H9 (cell line): ENCODE measurements at regions not wholly inside any gene's neighbourhood (a gene's known extent, or its start where the extent isn't known, plus 50 kb on each side); places are given as distances from the start of the nearest gene placed in this dataset.

Source experiments
- DNase-seq: peaks from one replicate; pipeline ENCODE4 v3.0.0-alpha.2; 2017
- H2AFZ ChIP-seq: one replicate; pipeline ENCODE4 v1.6.1; 2013; ENCODE audit warnings: mild to moderate bottlenecking, low read length, control low read depth, moderate library complexity
- H2AK5ac ChIP-seq: 2 replicates; pipeline ENCODE4 v1.6.1; 2013; ENCODE audit warnings: low read length, control low read depth, mixed read lengths; ENCODE audit not compliant: insufficient read length
- H2BK120ac ChIP-seq: one replicate; pipeline ENCODE4 v1.6.1; 2013; ENCODE audit warnings: low read depth, mild to moderate bottlenecking, low read length, control low read depth, inconsistent platforms; ENCODE audit not compliant: poor library complexity, severe bottlenecking
- H2BK12ac ChIP-seq: 2 replicates; pipeline ENCODE4 v1.6.1; 2013; ENCODE audit warnings: low read length, control low read depth, mixed read lengths, low read depth; ENCODE audit not compliant: insufficient read length
- H2BK15ac ChIP-seq: 2 replicates; pipeline ENCODE4 v1.6.1; 2013; ENCODE audit warnings: low read depth, low read length, control low read depth
- H2BK20ac ChIP-seq: one replicate; pipeline ENCODE4 v1.6.1; 2013; ENCODE audit warnings: low read depth, mild to moderate bottlenecking, low read length, control low read depth, inconsistent platforms; ENCODE audit not compliant: poor library complexity, severe bottlenecking
- H2BK5ac ChIP-seq: 2 replicates; pipeline ENCODE4 v1.6.1; 2013; ENCODE audit warnings: low read length, control low read depth, mixed read lengths; ENCODE audit not compliant: insufficient read length
- H3K14ac ChIP-seq: 2 replicates; pipeline ENCODE4 v1.6.1; 2013; ENCODE audit warnings: low read length, control low read depth; ENCODE audit not compliant: insufficient read depth
- H3K18ac ChIP-seq: 2 replicates; pipeline ENCODE4 v1.6.1; 2013; ENCODE audit warnings: low read depth, mild to moderate bottlenecking, mixed read lengths, low read length, control low read depth; ENCODE audit not compliant: insufficient read length
- H3K23ac ChIP-seq: 2 replicates; pipeline ENCODE4 v1.6.1; 2013; ENCODE audit warnings: low read length, control low read depth, mixed read lengths, low read depth; ENCODE audit not compliant: insufficient read length
- H3K23me2 ChIP-seq: 2 replicates; pipeline ENCODE4 v1.6.1; 2013; ENCODE audit warnings: low read depth, mild to moderate bottlenecking, mixed read lengths, low read length, control low read depth; ENCODE audit not compliant: insufficient read length, poor library complexity, severe bottlenecking
- H3K27ac ChIP-seq: 2 replicates; pipeline ENCODE4 v1.5.1; 2013; ENCODE audit warnings: low read length, control low read depth, mixed read lengths, low read depth; ENCODE audit not compliant: insufficient read length
- H3K27me3 ChIP-seq: 2 replicates; pipeline ENCODE4 v1.6.1; 2013; ENCODE audit warnings: low read length, control low read depth, inconsistent platforms; ENCODE audit not compliant: insufficient read depth
- H3K4ac ChIP-seq: 2 replicates; pipeline ENCODE4 v1.6.1; 2013; ENCODE audit warnings: low read depth, mild to moderate bottlenecking, control low read depth, inconsistent platforms, low read length, moderate library complexity
- H3K4me1 ChIP-seq: 2 replicates; pipeline ENCODE4 v1.6.1; 2013; ENCODE audit warnings: low read length, control low read depth, inconsistent platforms; ENCODE audit not compliant: insufficient read depth
- H3K4me2 ChIP-seq: 2 replicates; pipeline ENCODE4 v1.6.1; 2013; ENCODE audit warnings: low read length, control low read depth, mixed read lengths; ENCODE audit not compliant: insufficient read length, insufficient read depth
- H3K56ac ChIP-seq: 2 replicates; pipeline ENCODE4 v1.6.1; 2013; ENCODE audit warnings: low read depth, mild to moderate bottlenecking, mixed read lengths, low read length, control low read depth; ENCODE audit not compliant: insufficient read length
- H3K79me1 ChIP-seq: 2 replicates; pipeline ENCODE4 v1.6.1; 2013; ENCODE audit warnings: low read depth, mild to moderate bottlenecking, moderate library complexity, low read length, control low read depth, inconsistent platforms; ENCODE audit not compliant: insufficient read depth, poor library complexity, severe bottlenecking
- H3K79me2 ChIP-seq: 2 replicates; pipeline ENCODE4 v1.6.1; 2013; ENCODE audit warnings: low read length, control low read depth, inconsistent platforms; ENCODE audit not compliant: insufficient read depth
- H3K9ac ChIP-seq: 2 replicates; pipeline ENCODE4 v1.6.1; 2013; ENCODE audit warnings: low read length, control low read depth, mixed read lengths; ENCODE audit not compliant: insufficient read length; ENCODE audit errors: extremely low read depth
- H3K9me3 ChIP-seq: one replicate; pipeline ENCODE4 v1.6.1; 2013; ENCODE audit warnings: low read depth, low read length, inconsistent platforms; ENCODE audit not compliant: control insufficient read depth
- H3T11ph ChIP-seq: one replicate; pipeline ENCODE4 v1.6.1; 2013; ENCODE audit warnings: mild to moderate bottlenecking, low read length, control low read depth, inconsistent platforms
- H4K20me1 ChIP-seq: one replicate; pipeline ENCODE4 v1.6.1; 2013; ENCODE audit not compliant: control insufficient read depth, insufficient read length, insufficient read depth
- H4K5ac ChIP-seq: 2 replicates; pipeline ENCODE4 v1.6.1; 2013; ENCODE audit warnings: low read depth, mild to moderate bottlenecking, mixed read lengths, low read length, control low read depth; ENCODE audit not compliant: insufficient read length
- H4K8ac ChIP-seq: replicated peaks from 2 replicates; pipeline ENCODE4 v1.6.1; 2013; ENCODE audit warnings: low read length, control low read depth, mixed read lengths, low read depth; ENCODE audit not compliant: insufficient read length
- H4K91ac ChIP-seq: 2 replicates; pipeline ENCODE4 v1.6.1; 2013; ENCODE audit warnings: low read depth, mild to moderate bottlenecking, moderate library complexity, mixed read lengths, low read length, control low read depth; ENCODE audit not compliant: insufficient read length
- H3K27ac Mint-ChIP-seq, 3 experiments: 2 replicates in 2 of 3; 3 replicates in 1 of 3; pipeline ENCODE4 v1.8.0; 2020 to 2021; ENCODE audit warnings: mixed read lengths in 3 of 3, mild to moderate bottlenecking in 1 of 3, moderate library complexity in 1 of 3
- H3K27me3 Mint-ChIP-seq: 2 replicates; pipeline ENCODE4 v1.8.0; 2021; ENCODE audit warnings: low read depth, mild to moderate bottlenecking, moderate library complexity, mixed read lengths
- H3K36me3 Mint-ChIP-seq, 3 experiments: 2 replicates in 2 of 3; 3 replicates in 1 of 3; pipeline ENCODE4 v1.8.0; 2020 to 2021; ENCODE audit warnings: low read depth in 3 of 3, mixed read lengths in 3 of 3; ENCODE audit not compliant: insufficient read depth in 1 of 3
- H3K4me1 Mint-ChIP-seq, 2 experiments: 2 replicates each; pipeline ENCODE4 v1.8.0; 2020; ENCODE audit warnings: mixed read lengths in 2 of 2
- H3K4me3 Mint-ChIP-seq, 2 experiments: 2 replicates in 1 of 2; 3 replicates in 1 of 2; pipeline ENCODE4 v1.8.0; 2020 to 2021; ENCODE audit warnings: mild to moderate bottlenecking in 2 of 2, mixed read lengths in 2 of 2, moderate library complexity in 1 of 2
- H3K9me3 Mint-ChIP-seq, 2 experiments: 2 replicates in 1 of 2; 3 replicates in 1 of 2; pipeline ENCODE4 v1.8.0; 2020; ENCODE audit warnings: mild to moderate bottlenecking in 2 of 2, mixed read lengths in 2 of 2, moderate library complexity in 1 of 2
- WGBS: extraction: QIAGEN DNeasy Blood & Tissue Kit; methylation state at CpG from one replicate; pipeline ENCODE4 v1.1.7; 2013; ENCODE audit warnings: missing lambda C conversion rate, low lambda C conversion rate, mixed read lengths; ENCODE audit not compliant: insufficient read length; ENCODE audit errors: extremely low coverage; 5-methylcytosine and 5-hydroxymethylcytosine counted together
- TF ChIP-seq, protein P1 (sequence below): fragments of 200-600 bp; sonication (generic); conservative IDR thresholded peaks from 3 replicates; pipeline ENCODE4 v1.8.0; 2021; ENCODE audit warnings: antibody characterized with exemption, mild to moderate bottlenecking

GRCh38 chr14:27506272-27506671, 908.4 kb upstream of the NOVA1 start:
- Histone ChIP-seq H4K20me1 (no peaks in the 10 kb centered on the region), H3K4ac (no peak overlapping the region), H2BK5ac (no peak overlapping the region), H3K4me1 (no peaks in the 10 kb centered on the region), H3K14ac (no peak overlapping the region), H3K27ac (no peak overlapping the region), H3K23ac (no peak overlapping the region), H2BK120ac (no peak overlapping the region), H2AFZ (no peak overlapping the region), H4K91ac (no peak overlapping the region), H4K5ac (no peak overlapping the region), H2AK5ac (no peak overlapping the region), H3K9ac (no peak overlapping the region), H3K23me2 (no peaks in the 10 kb centered on the region), H3K79me2 (no peaks in the 10 kb centered on the region), H2BK12ac (no peak overlapping the region), H3K4me2 (no peak overlapping the region), H2BK20ac (no peak overlapping the region), H3K9me3 (no peaks in the 10 kb centered on the region), H4K8ac (no peak overlapping the region), H3K79me1 (no peaks in the 10 kb centered on the region), H3K56ac (no peak overlapping the region), H3K27me3 (no peaks in the 10 kb centered on the region), H3T11ph (no peak overlapping the region), H3K18ac (no peak overlapping the region), H2BK15ac (no peak overlapping the region)
- no peak overlapping the region for H3K4me3 Mint-ChIP-seq
- H3K9me3 Mint-ChIP-seq, result peaks cover 30 to 35% of the 10 kb centered on the region in 2 experiments; a peak in 4 of 5 replicates
- H3K27me3 Mint-ChIP-seq, result no peaks in the 10 kb centered on the region; the same call in 1 of the 2 replicates
- no peak for DNase-seq
- H3K36me3 Mint-ChIP-seq, result peaks cover 14 to 21% (median 19%) of the 10 kb centered on the region in 3 experiments; a peak in 6 of 7 replicates
- H3K27ac Mint-ChIP-seq, result no peak overlapping the region
- TF ChIP-seq, protein P1, sequence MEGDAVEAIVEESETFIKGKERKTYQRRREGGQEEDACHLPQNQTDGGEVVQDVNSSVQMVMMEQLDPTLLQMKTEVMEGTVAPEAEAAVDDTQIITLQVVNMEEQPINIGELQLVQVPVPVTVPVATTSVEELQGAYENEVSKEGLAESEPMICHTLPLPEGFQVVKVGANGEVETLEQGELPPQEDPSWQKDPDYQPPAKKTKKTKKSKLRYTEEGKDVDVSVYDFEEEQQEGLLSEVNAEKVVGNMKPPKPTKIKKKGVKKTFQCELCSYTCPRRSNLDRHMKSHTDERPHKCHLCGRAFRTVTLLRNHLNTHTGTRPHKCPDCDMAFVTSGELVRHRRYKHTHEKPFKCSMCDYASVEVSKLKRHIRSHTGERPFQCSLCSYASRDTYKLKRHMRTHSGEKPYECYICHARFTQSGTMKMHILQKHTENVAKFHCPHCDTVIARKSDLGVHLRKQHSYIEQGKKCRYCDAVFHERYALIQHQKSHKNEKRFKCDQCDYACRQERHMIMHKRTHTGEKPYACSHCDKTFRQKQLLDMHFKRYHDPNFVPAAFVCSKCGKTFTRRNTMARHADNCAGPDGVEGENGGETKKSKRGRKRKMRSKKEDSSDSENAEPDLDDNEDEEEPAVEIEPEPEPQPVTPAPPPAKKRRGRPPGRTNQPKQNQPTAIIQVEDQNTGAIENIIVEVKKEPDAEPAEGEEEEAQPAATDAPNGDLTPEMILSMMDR, result 0 out of 3 replicates have a peak, but pooled peaks have one; percentile 19
- no peaks in the 10 kb centered on the region for H3K4me1 Mint-ChIP-seq
- no CpG with 5 or more reads among the region's 1 CpG for WGBS
